SK-N-MC (cell line): ENCODE measurements at regions not wholly inside any gene's neighbourhood (a gene's known extent, or its start where the extent isn't known, plus 50 kb on each side); places are given as distances from the start of the nearest gene placed in this dataset.
A peak's percentile ranks its signal among the peaks of the same experiment; 100 is the strongest.
"Not testable (repeated sequence)": the region's sequence is repeated elsewhere in the genome, so short reads cannot be mapped to it uniquely, and the experiment has no call there.

ENCODE experiments used
- DNase-seq: peaks from one replicate; pipeline ENCODE4 v3.0.0-alpha.2; 2011; ENCODE audit warnings: low read depth, low spot score
- H3K27ac ChIP-seq: fragments of 200-600 bp; sonication (generic); 2 replicates; pipeline ENCODE4 v1.5.1; 2016; ENCODE audit warnings: mixed run types
- H3K36me3 ChIP-seq: fragments of 200-600 bp; sonication (generic); 2 replicates; pipeline ENCODE4 v1.6.1; 2017; ENCODE audit warnings: antibody characterized with exemption, low read length, mixed read lengths; ENCODE audit not compliant: insufficient read depth
- H3K4me3 ChIP-seq: fragments of 200-600 bp; sonication (generic); 2 replicates; pipeline ENCODE4 v1.5.1; 2016
- H3K9ac ChIP-seq: fragments of 200-600 bp; sonication (generic); 2 replicates; pipeline ENCODE4 v1.8.0; 2017; ENCODE audit warnings: mixed run types, mixed read lengths; ENCODE audit not compliant: insufficient read length
- H3K9me3 ChIP-seq: fragments of 200-600 bp; sonication (generic); 2 replicates; pipeline ENCODE4 v1.6.1; 2017; ENCODE audit warnings: low read depth, mild to moderate bottlenecking, antibody characterized with exemption, low read length, moderate library complexity, mixed read lengths
- EZH2 ChIP-seq: fragments of 200-600 bp; sonication (generic); IDR thresholded peaks from one replicate; pipeline ENCODE4 v1.6.1; 2017; ENCODE audit warnings: antibody characterized with exemption
- FOXP2 ChIP-seq: optimal IDR thresholded peaks from 2 replicates; pipeline ENCODE3; 2011; ENCODE audit warnings: mild to moderate bottlenecking, moderate library complexity; ENCODE audit not compliant: insufficient read depth; ENCODE audit errors: extremely low read length, control extremely low read depth
- POLR2AphosphoS5 ChIP-seq: IDR thresholded peaks from 2 replicates; pipeline ENCODE4 v1.6.1; 2012; ENCODE audit warnings: mild to moderate bottlenecking, low read depth, low read length, borderline replicate concordance

GRCh38 chr2:35174845-35175244 lies 1180.7 kb upstream of the CRIM1 start:
- Histone ChIP-seq H3K9ac (no peak overlapping the region), H3K4me3 (no peak overlapping the region), H3K27ac (no peak overlapping the region), H3K36me3 (no peaks in the 10 kb centered on the region), H3K9me3 (no peaks in the 10 kb centered on the region)
- TF ChIP-seq POLR2AphosphoS5: no peak
- no peak for TF ChIP-seq FOXP2
- no peak for TF ChIP-seq EZH2
- no peak for DNase-seq

GRCh38 chr2:35172687-35173086 lies 1182.9 kb upstream of the CRIM1 start:
- Histone ChIP-seq H3K36me3 (no peaks in the 10 kb centered on the region), H3K27ac (no peak overlapping the region), H3K9ac (no peak overlapping the region), H3K9me3 (no peaks in the 10 kb centered on the region), H3K4me3 (no peak overlapping the region)
- no peak for DNase-seq
- TF ChIP-seq POLR2AphosphoS5 (no peak), FOXP2 (no peak), EZH2 (no peak)

GRCh38 chr2:35168351-35168750 lies 1187.2 kb upstream of the CRIM1 start:
- no peak for DNase-seq
- no peaks in the 10 kb centered on the region for H3K9me3 ChIP-seq
- H3K4me3 ChIP-seq: no peak overlapping the region
- no peaks in the 10 kb centered on the region for H3K36me3 ChIP-seq
- TF ChIP-seq POLR2AphosphoS5: no peak
- no peak for TF ChIP-seq FOXP2
- no peak for TF ChIP-seq EZH2
- H3K27ac ChIP-seq: no peak overlapping the region
- no peak overlapping the region for H3K9ac ChIP-seq

GRCh38 chr2:35163948-35164347 lies 1191.6 kb upstream of the CRIM1 start:
- no peaks in the 10 kb centered on the region for H3K9me3 ChIP-seq
- TF ChIP-seq EZH2 (no peak), POLR2AphosphoS5 (peak; percentile 35; the same call in 1 of the 2 replicates), FOXP2 (no peak)
- H3K36me3 ChIP-seq: no peaks in the 10 kb centered on the region
- peak; percentile 64 for DNase-seq
- peak overlapping the region; percentile 18; the same call in 1 of the 2 replicates for H3K27ac ChIP-seq
- peak overlapping the region; percentile 46; the same call in 1 of the 2 replicates for H3K4me3 ChIP-seq
- H3K9ac ChIP-seq: peak overlapping the region; percentile 1

GRCh38 chr2:35160871-35161270 lies 1194.7 kb upstream of the CRIM1 start:
- no peaks in the 10 kb centered on the region for H3K36me3 ChIP-seq
- no peak for DNase-seq
- H3K4me3 ChIP-seq: no peak overlapping the region
- no peaks in the 10 kb centered on the region for H3K9me3 ChIP-seq
- TF ChIP-seq EZH2 (no peak), POLR2AphosphoS5 (no peak), FOXP2 (no peak)
- H3K9ac ChIP-seq: no peak overlapping the region
- H3K27ac ChIP-seq: no peak overlapping the region

GRCh38 chr2:35125871-35126270 lies 1229.7 kb upstream of the CRIM1 start:
- DNase-seq: no peak
- no peak overlapping the region for H3K9ac ChIP-seq
- TF ChIP-seq EZH2: no peak
- TF ChIP-seq FOXP2: no peak
- no peak for TF ChIP-seq POLR2AphosphoS5
- no peak overlapping the region for H3K27ac ChIP-seq
- H3K36me3 ChIP-seq: no peaks in the 10 kb centered on the region
- H3K4me3 ChIP-seq: no peak overlapping the region
- H3K9me3 ChIP-seq: no peaks in the 10 kb centered on the region

- no peak overlapping the region for H3K27ac ChIP-seq
- DNase-seq: no peak
- no peaks in the 10 kb centered on the region for H3K9me3 ChIP-seq
- H3K9ac ChIP-seq: no peak overlapping the region
- H3K36me3 ChIP-seq: no peaks in the 10 kb centered on the region
- no peak overlapping the region for H3K4me3 ChIP-seq
- TF ChIP-seq EZH2: no peak
- TF ChIP-seq FOXP2: no peak
These were observed 1230.3 kb upstream of the CRIM1 start for GRCh38 chr2:35125278-35125677.

- H3K9ac ChIP-seq: no peak overlapping the region
- H3K27ac ChIP-seq: no peak overlapping the region
- no peaks in the 10 kb centered on the region; the same call in 1 of the 2 replicates for H3K9me3 ChIP-seq
- DNase-seq: no peak
- TF ChIP-seq FOXP2 (no peak), EZH2 (no peak), POLR2AphosphoS5 (no peak)
- no peak overlapping the region for H3K4me3 ChIP-seq
- no peaks in the 10 kb centered on the region for H3K36me3 ChIP-seq
These were observed 1239.4 kb upstream of the CRIM1 start for GRCh38 chr2:35116151-35116550.

- Histone ChIP-seq H3K9ac (no peak overlapping the region), H3K27ac (no peak overlapping the region), H3K4me3 (no peak overlapping the region), H3K9me3 (no peaks in the 10 kb centered on the region; the same call in 1 of the 2 replicates), H3K36me3 (no peaks in the 10 kb centered on the region)
- TF ChIP-seq FOXP2: no peak
- no peak for TF ChIP-seq EZH2
- no peak for TF ChIP-seq POLR2AphosphoS5
- DNase-seq: no peak
These were observed 1240.8 kb upstream of the CRIM1 start for GRCh38 chr2:35114765-35115164.

- not testable (repeated sequence) for H3K9me3 ChIP-seq, DNase-seq, H3K4me3 ChIP-seq, H3K27ac ChIP-seq, H3K9ac ChIP-seq, H3K36me3 ChIP-seq
These were observed 1243.2 kb upstream of the CRIM1 start for GRCh38 chr2:35112367-35112766.
